Posterior vena cava (tissue), 2 donors: ENCODE measurements at regions not wholly inside any gene's neighbourhood (a gene's known extent, or its start where the extent isn't known, plus 50 kb on each side); places are given as distances from the start of the nearest gene placed in this dataset.
"Not testable (repeated sequence)": the region's sequence is repeated elsewhere in the genome, so short reads cannot be mapped to it uniquely, and the experiment has no call there.

Source experiments
- DNase-seq: peaks from one replicate; pipeline ENCODE4 v3.0.0-alpha.2; 2020; ENCODE audit warnings: low spot score
- intact Hi-C, 2 donors: fragments of 100-400 bp; cut with DNase I; formaldehyde crosslinking; loops; one replicate each; pipeline versions ENCODE4 v1.14.1 to v1.14.2; 2022 to 2023
- donor health status: DM: yes; HTN: yes; CAD: no.
- donor health status: DM: yes; HTN: yes; CAD: no.

- intact Hi-C loops: no loop called here
- no peak for DNase-seq
Observed at GRCh38 chr14:81990312-81990761, 456.7 kb upstream of the SEL1L start.

- intact Hi-C loops: no loop called here
- DNase-seq: no peak
Observed at GRCh38 chr14:81991998-81992397, 458.3 kb upstream of the SEL1L start.

- DNase-seq: no peak
- intact Hi-C loops: no loop called here
Observed at GRCh38 chr14:81993432-81993831, 459.8 kb upstream of the SEL1L start.

- no peak for DNase-seq
- intact Hi-C loops: no loop called here
Observed at GRCh38 chr14:82003426-82003825, 469.8 kb upstream of the SEL1L start.

- intact Hi-C loops: no loop called here
- DNase-seq: no peak
Observed at GRCh38 chr14:82009076-82009475, 475.4 kb upstream of the SEL1L start.

GRCh38 chr14:82009993-82010392 is 476.3 kb upstream of the SEL1L start:
- DNase-seq: no peak
- intact Hi-C loops: no loop called here

GRCh38 chr14:82011460-82011859 is 477.8 kb upstream of the SEL1L start:
- DNase-seq: no peak
- intact Hi-C loops: no loop called here

GRCh38 chr14:82029038-82029437 is 495.4 kb upstream of the SEL1L start:
- intact Hi-C loops: no loop called here
- no peak for DNase-seq

GRCh38 chr14:82035397-82035796 is 501.7 kb upstream of the SEL1L start:
- no peak for DNase-seq
- intact Hi-C loops: no loop called here

- intact Hi-C loops, DNase-seq: not testable (repeated sequence)
Observed at GRCh38 chr14:82038066-82038465, 504.4 kb upstream of the SEL1L start.

GRCh38 chr14:82045339-82045738 is 511.7 kb upstream of the SEL1L start:
- intact Hi-C loops: no loop called here
- DNase-seq: no peak

GRCh38 chr14:82046512-82047226 is 513.0 kb upstream of the SEL1L start:
- intact Hi-C loops: no loop called here
- DNase-seq: no peak

GRCh38 chr14:82047777-82048470 is 514.3 kb upstream of the SEL1L start:
- DNase-seq: no peak
- intact Hi-C loops: no loop called here

GRCh38 chr14:82052778-82053177 is 519.1 kb upstream of the SEL1L start:
- DNase-seq: no peak
- intact Hi-C loops: no loop called here

- intact Hi-C loops: no loop called here
- DNase-seq: no peak
Observed at GRCh38 chr14:82055515-82056115, 522.0 kb upstream of the SEL1L start.

GRCh38 chr14:82060219-82060618 is 526.6 kb upstream of the SEL1L start:
- intact Hi-C loops: no loop called here
- DNase-seq: no peak

- intact Hi-C loops: no loop called here
Observed at GRCh38 chr14:82067221-82067875, 533.7 kb upstream of the SEL1L start.

GRCh38 chr14:82070040-82070439 is 536.4 kb upstream of the SEL1L start:
- intact Hi-C loops: no loop called here
- no peak for DNase-seq

More at GRCh38 chr14:82067221-82067875, 533.7 kb upstream of the SEL1L start:
- DNase-seq: no peak

GRCh38 chr14:82070753-82071152 is 537.1 kb upstream of the SEL1L start:
- intact Hi-C loops: no loop called here
- no peak for DNase-seq

GRCh38 chr14:82073547-82073946 is 539.9 kb upstream of the SEL1L start:
- intact Hi-C loops: no loop called here

More at GRCh38 chr14:82073547-82073946, 539.9 kb upstream of the SEL1L start:
- no peak for DNase-seq
